SK-N-SH (cell line): ENCODE measurements at regions not wholly inside any gene's neighbourhood (a gene's known extent, or its start where the extent isn't known, plus 50 kb on each side); places are given as distances from the start of the nearest gene placed in this dataset.

Experiments
- CTCF ChIA-PET: fragments of 300-600, 350-600 bp; formaldehyde crosslinking; extraction: SDS; loops from one replicate; lab custom pipeline; 2021; lab: Yijun Ruan, JAX
- POLR2A ChIA-PET: fragments of 350-600 bp; sonication (Branson Sonifier 250); formaldehyde crosslinking; extraction: SDS; loops from one replicate; lab custom pipeline; 2020; ENCODE audit warnings: antibody characterized with exemption, inconsistent platforms; lab: Yijun Ruan, JAX
- DNase-seq: peaks from one replicate; pipeline ENCODE4 v3.0.0; 2012
- H2AFZ ChIP-seq: fragments of 200-600 bp; sonication (generic); 2 replicates; pipeline ENCODE4 v1.8.1; 2016; ENCODE audit warnings: antibody characterized with exemption, mild to moderate bottlenecking, low read depth
- H3F3A ChIP-seq: fragments of 200-600 bp; sonication (generic); replicated peaks from 2 replicates; pipeline ENCODE3; 2016; ENCODE audit warnings: antibody characterized with exemption, mild to moderate bottlenecking; ENCODE audit not compliant: insufficient read depth
- H3K27ac ChIP-seq, 2 experiments: fragments of 200-500 bp in 1 of 2; fragments of 200-600 bp in 1 of 2; sonication (Bioruptor generic) in 1 of 2; sonication (generic), shearing (Covaris generic) in 1 of 2; 2 replicates each; pipeline versions ENCODE4 v1.5.1 to v1.6.1; 2014 to 2016; ENCODE audit warnings: low read depth in 2 of 2, inconsistent platforms in 1 of 2, low read length in 1 of 2, mild to moderate bottlenecking in 1 of 2, mixed read lengths in 1 of 2
- H3K27me3 ChIP-seq: fragments of 200-600 bp; sonication (generic), shearing (Covaris generic); 2 replicates; pipeline ENCODE4 v1.6.1; 2016; ENCODE audit warnings: mixed run types; ENCODE audit not compliant: insufficient read depth
- H3K36me3 ChIP-seq, 2 experiments: fragments of 200-500 bp in 1 of 2; fragments of 200-600 bp in 1 of 2; sonication (Bioruptor generic) in 1 of 2; sonication (generic) in 1 of 2; replicated peaks in 1 of 2; 2 replicates each; pipeline versions ENCODE3 to v1.5.1; 2014 to 2016; ENCODE audit warnings: low read length in 1 of 2, mild to moderate bottlenecking in 1 of 2; ENCODE audit not compliant: insufficient read depth in 2 of 2, control insufficient read depth in 1 of 2
- H3K4me1 ChIP-seq, 2 experiments: fragments of 200-500 bp in 1 of 2; fragments of 200-600 bp in 1 of 2; sonication (Bioruptor generic) in 1 of 2; sonication (generic), shearing (Covaris generic) in 1 of 2; 2 replicates each; pipeline versions ENCODE4 v1.5.1 to v1.6.1; 2014 to 2016; ENCODE audit warnings: low read depth in 1 of 2, low read length in 1 of 2, mixed run types in 1 of 2; ENCODE audit not compliant: insufficient read depth in 2 of 2, control insufficient read depth in 1 of 2
- H3K4me2 ChIP-seq: fragments of 200-600 bp; sonication (generic), shearing (Covaris generic); 2 replicates; pipeline ENCODE4 v1.6.1; 2017; ENCODE audit warnings: mixed run types
- H3K4me3 ChIP-seq, 2 experiments: fragments of 200-500 bp in 1 of 2; fragments of 200-600 bp in 1 of 2; sonication (Bioruptor generic) in 1 of 2; sonication (generic), shearing (Covaris generic) in 1 of 2; 2 replicates each; pipeline versions ENCODE4 v1.5.1 to v1.8.1; 2014 to 2016; ENCODE audit warnings: low read depth in 2 of 2, inconsistent platforms in 1 of 2, low read length in 1 of 2, mild to moderate bottlenecking in 1 of 2, mixed read lengths in 1 of 2, moderate library complexity in 1 of 2
- H3K79me2 ChIP-seq: fragments of 200-600 bp; sonication (generic); 2 replicates; pipeline ENCODE4 v1.8.1; 2017; ENCODE audit warnings: mild to moderate bottlenecking; ENCODE audit not compliant: insufficient read depth
- H3K9ac ChIP-seq: fragments of 200-600 bp; sonication (generic); 2 replicates; pipeline ENCODE4 v1.6.1; 2017; ENCODE audit warnings: mixed run types
- H3K9me2 ChIP-seq: fragments of 200-600 bp; sonication (generic); 2 replicates; pipeline ENCODE4 v1.6.1; 2017; ENCODE audit warnings: mixed run types
- H3K9me3 ChIP-seq: fragments of 200-600 bp; sonication (generic); 2 replicates; pipeline ENCODE4 v1.6.1; 2017; ENCODE audit warnings: mixed run types, mild to moderate bottlenecking, moderate library complexity
- H4K20me1 ChIP-seq: fragments of 200-600 bp; sonication (generic); 2 replicates; pipeline ENCODE4 v1.6.1; 2017; ENCODE audit warnings: mild to moderate bottlenecking, mixed run types; ENCODE audit not compliant: insufficient read depth
- CHD2 ChIP-seq: fragments of 150-350 bp; IDR thresholded peaks from 2 replicates; pipeline ENCODE4 v1.6.1; 2018; ENCODE audit warnings: low read length; ENCODE audit not compliant: partially characterized antibody
- CTCF ChIP-seq: fragments of 200-600 bp; sonication (generic); IDR thresholded peaks from 2 replicates; pipeline ENCODE4 v1.6.1; 2017; ENCODE audit warnings: antibody characterized with exemption, mild to moderate bottlenecking, moderate library complexity
- EZH2phosphoT487 ChIP-seq: fragments of 200-600 bp; sonication (generic); IDR thresholded peaks from 2 replicates; pipeline ENCODE4 v1.6.1; 2017; ENCODE audit warnings: low read depth, mixed run types, mild to moderate bottlenecking, antibody characterized with exemption, moderate library complexity, borderline replicate concordance
- FOSL2 ChIP-seq: IDR thresholded peaks from 2 replicates; pipeline ENCODE4 v1.4.0; 2012; ENCODE audit warnings: low read depth, mild to moderate bottlenecking, moderate library complexity, borderline replicate concordance
- FOXJ3 ChIP-seq: sonication (generic); formaldehyde crosslinking; IDR thresholded peaks from 2 replicates; pipeline ENCODE4 v1.5.1; 2020; ENCODE audit warnings: mild to moderate bottlenecking, missing genetic modification reagents
- FOXM1 ChIP-seq: IDR thresholded peaks from 2 replicates; pipeline ENCODE4 v1.4.0; 2012; ENCODE audit warnings: low read depth, mild to moderate bottlenecking
- GABPA ChIP-seq: IDR thresholded peaks from 2 replicates; pipeline ENCODE4 v1.4.0; 2012; ENCODE audit warnings: low read depth, mild to moderate bottlenecking
- GATA2 ChIP-seq: sonication (generic); formaldehyde crosslinking; IDR thresholded peaks from 2 replicates; pipeline ENCODE4 v1.5.0; 2020; ENCODE audit warnings: mild to moderate bottlenecking, missing genetic modification reagents
- JUND ChIP-seq: IDR thresholded peaks from 2 replicates; pipeline ENCODE4 v1.4.0; 2012
- MAX ChIP-seq: IDR thresholded peaks from 2 replicates; pipeline ENCODE4 v1.4.0; 2012; ENCODE audit warnings: low read depth
- MXI1 ChIP-seq: IDR thresholded peaks from 2 replicates; pipeline ENCODE4 v1.6.1; 2012; ENCODE audit warnings: mild to moderate bottlenecking, low read depth, low read length, improper control_type of control experiment
- NFIC ChIP-seq: IDR thresholded peaks from 2 replicates; pipeline ENCODE4 v1.4.0; 2012; ENCODE audit warnings: borderline replicate concordance
- PBX3 ChIP-seq: IDR thresholded peaks from 2 replicates; pipeline ENCODE4; 2012
- POLR2AphosphoS5 ChIP-seq: IDR thresholded peaks from 2 replicates; pipeline ENCODE4 v1.6.1; 2012; ENCODE audit warnings: low read depth, low read length
- RCOR1 ChIP-seq: fragments of 150-350 bp; IDR thresholded peaks from 2 replicates; pipeline ENCODE4 v1.6.1; 2017; ENCODE audit warnings: antibody characterized with exemption, low read length
- RFX5 ChIP-seq: IDR thresholded peaks from 2 replicates; pipeline ENCODE4 v1.6.1; 2012; ENCODE audit warnings: mild to moderate bottlenecking, improper control_type of control experiment, low read length
- RXRA ChIP-seq: IDR thresholded peaks from 2 replicates; pipeline ENCODE4 v1.4.0; 2012; ENCODE audit warnings: low read depth, mild to moderate bottlenecking, borderline replicate concordance
- SMC3 ChIP-seq: IDR thresholded peaks from 2 replicates; pipeline ENCODE4 v1.6.1; 2012; ENCODE audit warnings: low read depth, low read length, improper control_type of control experiment
- TAF1 ChIP-seq: IDR thresholded peaks from 2 replicates; pipeline ENCODE4 v1.6.1; 2012; ENCODE audit warnings: low read depth, mild to moderate bottlenecking, low read length, moderate library complexity, borderline replicate concordance
- USF2 ChIP-seq: fragments of 150-350 bp; IDR thresholded peaks from 2 replicates; pipeline ENCODE4 v1.6.1; 2017; ENCODE audit warnings: antibody characterized with exemption, low read length, low read depth, borderline replicate concordance
- ZBTB33 ChIP-seq: IDR thresholded peaks from 2 replicates; pipeline ENCODE4 v1.4.0; 2012; ENCODE audit warnings: low read depth, borderline replicate concordance
- WGBS: methylation state at CpG from one replicate; pipeline ENCODE4 v1.1.6; 2017; ENCODE audit warnings: low lambda C conversion rate; 5-methylcytosine and 5-hydroxymethylcytosine counted together

GRCh38 chr2:221254299-221254698 lies 317.8 kb downstream of the EPHA4 start:
- no peak overlapping the region for H3K27ac ChIP-seq
- no peaks in the 10 kb centered on the region for H3K79me2 ChIP-seq
- H4K20me1 ChIP-seq = no peaks in the 10 kb centered on the region
- 3% methylated on average over 4 of the region's 4 CpGs for WGBS
- H3K9ac ChIP-seq = no peak overlapping the region
- no peak for DNase-seq
- H3K9me3 ChIP-seq = no peaks in the 10 kb centered on the region
- TF ChIP-seq JUND = no peak
- TF ChIP-seq CHD2 = no peak
- TF ChIP-seq FOSL2 = no peak
- TF ChIP-seq POLR2AphosphoS5 = no peak
- TF ChIP-seq USF2 = no peak
- TF ChIP-seq GATA2 (CRISPR knock-in tag) = no peak
- TF ChIP-seq ZBTB33 = no peak
- TF ChIP-seq PBX3 = no peak
- TF ChIP-seq MXI1 = no peak
- TF ChIP-seq GABPA = no peak
- no peak for TF ChIP-seq MAX
- TF ChIP-seq RFX5 = no peak
- no peaks in the 10 kb centered on the region for H3K9me2 ChIP-seq
- no peaks in the 10 kb centered on the region for H3K27me3 ChIP-seq
- no peaks in the 10 kb centered on the region for H3K4me1 ChIP-seq
- CTCF ChIA-PET = no interaction called here
- no peaks in the 10 kb centered on the region for H3F3A ChIP-seq
- H2AFZ ChIP-seq = no peak overlapping the region
- POLR2A ChIA-PET = no interaction called here
- no peak overlapping the region for H3K4me3 ChIP-seq
- no peak overlapping the region for H3K4me2 ChIP-seq
- no peaks in the 10 kb centered on the region for H3K36me3 ChIP-seq

- Histone ChIP-seq H3K27ac (no peak overlapping the region), H3K4me2 (no peak overlapping the region), H3K4me1 (no peaks in the 10 kb centered on the region), H3K4me3 (no peak overlapping the region), H3K27me3 (no peaks in the 10 kb centered on the region), H3K9me2 (no peaks in the 10 kb centered on the region), H3F3A (no peaks in the 10 kb centered on the region), H2AFZ (no peak overlapping the region), H4K20me1 (no peaks in the 10 kb centered on the region), H3K36me3 (no peaks in the 10 kb centered on the region), H3K9me3 (no peaks in the 10 kb centered on the region), H3K9ac (no peak overlapping the region), H3K79me2 (no peaks in the 10 kb centered on the region)
- ChIA-PET POLR2A (no interaction called here), CTCF (no interaction called here)
- TF ChIP-seq FOXJ3 = no peak
- TF ChIP-seq SMC3 = no peak
- no peak for TF ChIP-seq RXRA
- no peak for TF ChIP-seq RCOR1
- TF ChIP-seq GATA2 (CRISPR knock-in tag) = no peak
- no peak for TF ChIP-seq RFX5
- TF ChIP-seq MAX = no peak
- no peak for TF ChIP-seq CTCF
- TF ChIP-seq FOXM1 = no peak
- no peak for TF ChIP-seq NFIC
- no peak for TF ChIP-seq TAF1
- no peak for TF ChIP-seq USF2
- TF ChIP-seq CHD2 = no peak
- TF ChIP-seq EZH2phosphoT487 = no peak
- WGBS = 8% methylated on average over 5 of the region's 5 CpGs
- DNase-seq = no peak
Measured at GRCh38 chr2:221255862-221256261, 316.2 kb downstream of the EPHA4 start.
